Ascending aorta (tissue), 2 donors: ENCODE measurements at regions not wholly inside any gene's neighbourhood (a gene's known extent, or its start where the extent isn't known, plus 50 kb on each side); places are given as distances from the start of the nearest gene placed in this dataset.

Experiments
- DNase-seq, 2 donors: peaks; one replicate each; pipeline ENCODE4 v3.0.0-alpha.2; 2019; ENCODE audit warnings: low spot score in 2 of 2
- H3K27ac ChIP-seq, 2 donors: fragments of 200-600 bp; sonication (generic); one replicate each; pipeline ENCODE4 v1.5.1; 2016 to 2017; ENCODE audit warnings: mild to moderate bottlenecking in 1 of 2
- H3K27me3 ChIP-seq: fragments of 200-600 bp; sonication (generic); one replicate; pipeline ENCODE4 v1.5.1; 2017
- H3K36me3 ChIP-seq, 2 donors: fragments of 200-600 bp; sonication (generic); one replicate each; pipeline ENCODE4 v1.5.1; 2016
- H3K4me1 ChIP-seq, 2 donors: fragments of 200-600 bp; sonication (generic); one replicate each; pipeline ENCODE4 v1.5.1; 2016 to 2017; ENCODE audit warnings: mild to moderate bottlenecking in 1 of 2
- H3K4me3 ChIP-seq, 2 donors: fragments of 200-600 bp; sonication (generic); one replicate each; pipeline ENCODE4 v1.5.1; 2016 to 2017; ENCODE audit warnings: mild to moderate bottlenecking in 1 of 2
- H3K9me3 ChIP-seq, 2 donors: fragments of 200-600 bp; sonication (generic); one replicate each; pipeline ENCODE4 v1.5.1; 2016
- intact Hi-C: fragments of 100-400 bp; cut with DNase I; formaldehyde crosslinking; loops from one replicate; pipeline ENCODE4 v1.15.1; 2023
- TF ChIP-seq, protein P1 (sequence below), 3 experiments: fragments of 200-600 bp in 2 of 3; fragments of 450-650 bp in 1 of 3; sonication (generic) in 2 of 3; IDR thresholded peaks; one replicate each; pipeline ENCODE4 v1.5.1; 2016 to 2019; ENCODE audit warnings: antibody characterized with exemption in 3 of 3, mild to moderate bottlenecking in 1 of 3, moderate library complexity in 1 of 3

DNA sequence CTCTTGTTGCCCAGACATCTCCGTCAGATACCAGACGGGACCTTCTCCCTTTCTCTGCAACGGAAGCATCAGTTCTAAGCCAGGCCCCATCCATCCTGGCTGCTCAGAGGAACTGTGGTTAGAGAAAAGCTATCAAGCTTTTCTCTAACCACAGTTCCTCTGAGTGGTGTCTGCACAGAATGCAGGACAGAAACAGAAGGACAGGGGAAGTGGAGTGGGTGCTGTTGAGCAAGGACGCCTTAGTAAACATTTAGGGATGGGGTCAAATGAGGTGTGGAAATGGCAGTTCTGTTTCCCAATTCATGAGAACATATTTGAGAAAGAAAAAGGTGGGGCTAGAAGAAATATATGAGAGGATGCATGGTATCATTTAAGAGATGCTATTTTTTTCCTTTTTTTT is 283.8 kb downstream of the CRLF2 start:
- Histone ChIP-seq H3K4me3 (no peak overlapping the region), H3K9me3 (no peaks in the 10 kb centered on the region), H3K27ac (no peak overlapping the region), H3K4me1 (no peaks in the 10 kb centered on the region), H3K27me3 (no peaks in the 10 kb centered on the region), H3K36me3 (no peaks in the 10 kb centered on the region)
- DNase-seq = no peak
- TF ChIP-seq, protein P1, sequence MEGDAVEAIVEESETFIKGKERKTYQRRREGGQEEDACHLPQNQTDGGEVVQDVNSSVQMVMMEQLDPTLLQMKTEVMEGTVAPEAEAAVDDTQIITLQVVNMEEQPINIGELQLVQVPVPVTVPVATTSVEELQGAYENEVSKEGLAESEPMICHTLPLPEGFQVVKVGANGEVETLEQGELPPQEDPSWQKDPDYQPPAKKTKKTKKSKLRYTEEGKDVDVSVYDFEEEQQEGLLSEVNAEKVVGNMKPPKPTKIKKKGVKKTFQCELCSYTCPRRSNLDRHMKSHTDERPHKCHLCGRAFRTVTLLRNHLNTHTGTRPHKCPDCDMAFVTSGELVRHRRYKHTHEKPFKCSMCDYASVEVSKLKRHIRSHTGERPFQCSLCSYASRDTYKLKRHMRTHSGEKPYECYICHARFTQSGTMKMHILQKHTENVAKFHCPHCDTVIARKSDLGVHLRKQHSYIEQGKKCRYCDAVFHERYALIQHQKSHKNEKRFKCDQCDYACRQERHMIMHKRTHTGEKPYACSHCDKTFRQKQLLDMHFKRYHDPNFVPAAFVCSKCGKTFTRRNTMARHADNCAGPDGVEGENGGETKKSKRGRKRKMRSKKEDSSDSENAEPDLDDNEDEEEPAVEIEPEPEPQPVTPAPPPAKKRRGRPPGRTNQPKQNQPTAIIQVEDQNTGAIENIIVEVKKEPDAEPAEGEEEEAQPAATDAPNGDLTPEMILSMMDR (IDR thresholded peaks at IDR 0.05) = no peak
- intact Hi-C loops = no loop called here

DNA sequence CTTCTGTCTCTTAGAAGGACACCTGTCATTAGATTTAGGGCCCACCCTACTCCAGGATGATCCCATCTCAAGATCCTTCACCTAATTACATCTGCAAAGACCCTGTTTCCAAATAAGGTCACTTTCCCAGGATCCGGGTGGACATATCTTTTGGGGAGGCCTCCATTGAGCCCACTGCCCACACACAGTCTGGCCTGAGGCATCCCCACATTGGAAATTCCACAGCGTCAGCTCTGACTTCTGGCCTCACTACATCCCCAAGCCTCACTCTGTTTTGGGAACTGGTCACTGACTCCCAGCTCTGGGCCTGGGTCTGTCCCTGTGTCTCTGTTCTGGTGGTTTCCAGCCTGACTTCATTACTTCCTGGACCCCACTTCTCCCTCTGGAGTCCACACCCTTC is 285.5 kb downstream of the CRLF2 start:
- no peak overlapping the region for H3K27ac ChIP-seq
- no peak for DNase-seq
- intact Hi-C loops = no loop called here

DNA sequence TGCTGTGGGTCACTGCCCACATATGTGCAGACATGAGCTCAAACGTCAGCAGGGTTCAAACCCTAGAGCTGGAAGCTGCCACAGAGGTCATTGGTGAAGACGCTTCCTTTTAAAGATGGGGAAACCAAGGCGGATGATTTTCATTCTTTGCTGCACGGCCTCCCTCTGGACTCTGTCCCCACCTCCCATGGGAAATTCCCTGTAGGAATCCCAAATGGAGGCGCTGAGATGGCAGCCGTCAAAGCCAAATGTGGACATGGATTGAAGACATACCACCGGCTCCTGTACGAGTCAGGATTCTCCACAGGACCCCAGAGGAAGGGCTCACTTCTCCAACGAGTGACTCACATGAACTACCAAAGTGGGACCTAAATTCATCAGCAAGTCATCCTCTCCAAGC is 286.4 kb downstream of the CRLF2 start:
- Histone ChIP-seq H3K27ac (no peak overlapping the region), H3K4me1 (no peaks in the 10 kb centered on the region), H3K36me3 (no peaks in the 10 kb centered on the region), H3K27me3 (no peaks in the 10 kb centered on the region), H3K4me3 (no peak overlapping the region), H3K9me3 (peaks cover 0 to 6% of the 10 kb centered on the region in 2 donors)
- no peak for DNase-seq
- intact Hi-C loops = no loop called here
- TF ChIP-seq, protein P1 (IDR thresholded peaks at IDR 0.05) = no peak

More for the DNA sequence above, 285.5 kb downstream of the CRLF2 start:
- Histone ChIP-seq H3K9me3 (peaks cover 0 to 6% of the 10 kb centered on the region in 2 donors), H3K4me3 (no peak overlapping the region), H3K36me3 (no peaks in the 10 kb centered on the region), H3K4me1 (no peaks in the 10 kb centered on the region), H3K27me3 (no peaks in the 10 kb centered on the region)
- TF ChIP-seq, protein P1 (IDR thresholded peaks at IDR 0.05) = no peak

DNA sequence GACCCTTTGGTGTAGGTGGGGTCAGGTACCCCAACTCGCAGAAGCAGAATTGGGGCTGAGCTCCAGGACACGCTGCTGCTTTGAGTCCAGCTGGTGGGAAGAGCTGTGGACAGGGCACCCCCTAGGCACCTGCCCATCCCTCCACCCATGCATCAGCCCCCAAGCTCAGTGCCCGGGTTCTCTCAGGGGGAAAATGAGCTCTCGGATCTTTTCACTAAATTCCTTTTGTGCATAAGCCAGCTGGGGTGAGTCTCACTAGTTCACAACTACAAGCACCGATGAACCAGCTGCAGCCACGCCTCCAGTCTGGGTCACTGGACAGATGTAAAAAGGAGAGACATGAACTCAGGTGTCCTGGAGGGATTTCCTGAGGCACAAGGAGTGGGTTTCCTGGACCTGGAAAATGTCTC is 286.8 kb downstream of the CRLF2 start:
- H3K4me1 ChIP-seq = no peaks in the 10 kb centered on the region
- peaks cover 0 to 6% of the 10 kb centered on the region in 2 donors for H3K9me3 ChIP-seq
- no peak for DNase-seq
- intact Hi-C loops = no loop called here
- H3K27me3 ChIP-seq = no peaks in the 10 kb centered on the region
- no peak overlapping the region for H3K4me3 ChIP-seq
- no peaks in the 10 kb centered on the region for H3K36me3 ChIP-seq
- H3K27ac ChIP-seq = no peak overlapping the region
- TF ChIP-seq, protein P1 (IDR thresholded peaks at IDR 0.05) = no peak

DNA sequence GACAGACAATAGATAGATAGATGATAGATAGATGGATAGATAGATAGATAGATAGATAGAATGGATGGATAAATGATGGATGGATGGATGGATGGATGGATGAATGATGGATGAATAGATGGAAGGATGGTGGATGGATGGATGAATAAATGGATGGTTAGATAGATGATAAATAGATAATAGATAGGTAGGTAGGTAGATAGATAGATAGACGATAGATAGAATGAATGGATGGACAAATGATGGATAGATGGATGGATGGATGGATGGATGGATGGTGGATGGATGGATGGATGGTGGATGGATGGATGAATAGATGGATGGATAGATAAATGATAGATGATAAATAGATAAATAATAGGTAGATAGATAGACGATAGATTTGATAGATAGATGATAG is 287.4 kb downstream of the CRLF2 start:
- TF ChIP-seq, protein P1 (IDR thresholded peaks at IDR 0.05) = no peak
- Histone ChIP-seq H3K27me3 (no peaks in the 10 kb centered on the region), H3K4me3 (no peak overlapping the region), H3K4me1 (no peaks in the 10 kb centered on the region), H3K36me3 (no peaks in the 10 kb centered on the region), H3K27ac (no peak overlapping the region), H3K9me3 (peaks cover 0 to 6% of the 10 kb centered on the region in 2 donors)
- intact Hi-C loops = no loop called here
- no peak for DNase-seq

DNA sequence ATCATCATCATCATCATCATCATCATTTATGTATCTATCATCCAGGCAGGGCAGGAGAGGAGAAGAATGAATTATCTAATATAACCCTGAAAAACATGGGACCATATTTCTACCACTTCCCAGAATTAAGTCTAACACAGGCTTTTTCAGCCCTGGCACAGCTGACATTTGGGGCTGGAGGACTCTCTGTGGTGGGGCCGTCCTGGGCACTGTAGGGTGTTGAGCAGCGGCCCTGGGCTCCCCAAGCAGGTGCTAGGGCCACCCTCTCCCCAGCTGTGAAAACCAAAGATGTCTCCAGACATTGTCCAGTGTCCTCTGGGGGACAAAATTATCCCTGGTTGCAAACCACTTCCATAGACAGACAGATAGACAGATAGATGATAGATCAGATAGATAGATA is 288.4 kb downstream of the CRLF2 start:
- Histone ChIP-seq H3K4me3 (no peak overlapping the region), H3K4me1 (no peaks in the 10 kb centered on the region), H3K9me3 (peaks cover 0 to 6% of the 10 kb centered on the region in 2 donors), H3K27me3 (no peaks in the 10 kb centered on the region), H3K36me3 (no peaks in the 10 kb centered on the region), H3K27ac (no peak overlapping the region)
- intact Hi-C loops = no loop called here
- no peak for DNase-seq
- TF ChIP-seq, protein P1 (IDR thresholded peaks at IDR 0.05) = no peak
